Small intestine (tissue), 7 donors: ENCODE measurements at regions not wholly inside any gene's neighbourhood (a gene's known extent, or its start where the extent isn't known, plus 50 kb on each side); places are given as distances from the start of the nearest gene placed in this dataset.

ENCODE experiments used
- DNase-seq, 2 donors: peaks; one replicate each; pipeline versions ENCODE4 v3.0.0 to v3.0.0-alpha.2; 2013
- FAIRE-seq: peaks from 2 replicates; lab custom pipeline; 2012; peaks lifted over from hg19 to GRCh38; lab: Jason Lieb, UNC
- H3K27ac ChIP-seq, 3 donors: one replicate each; pipeline ENCODE4 v1.5.1; 2013; ENCODE audit warnings: low read length in 2 of 3, mild to moderate bottlenecking in 2 of 3, control low read depth in 1 of 3, inconsistent platforms in 1 of 3, low read depth in 1 of 3, moderate library complexity in 1 of 3
- H3K27me3 ChIP-seq, 3 donors: one replicate each; pipeline ENCODE4 v1.6.1; 2013; ENCODE audit warnings: low read length in 3 of 3, inconsistent platforms in 1 of 3; ENCODE audit not compliant: control insufficient read depth in 3 of 3, insufficient read depth in 3 of 3
- H3K36me3 ChIP-seq, 3 donors: one replicate each; pipeline ENCODE4 v1.6.1; 2013; ENCODE audit warnings: low read length in 3 of 3, inconsistent platforms in 1 of 3, low read depth in 1 of 3, mild to moderate bottlenecking in 1 of 3, moderate library complexity in 1 of 3; ENCODE audit not compliant: control insufficient read depth in 3 of 3, insufficient read depth in 2 of 3
- H3K4me1 ChIP-seq, 3 donors: one replicate each; pipeline ENCODE4 v1.6.1; 2013; ENCODE audit warnings: low read length in 2 of 3, inconsistent platforms in 1 of 3, low read depth in 1 of 3, mild to moderate bottlenecking in 1 of 3, moderate library complexity in 1 of 3; ENCODE audit not compliant: control insufficient read depth in 3 of 3, insufficient read depth in 2 of 3
- H3K4me3 ChIP-seq, 3 donors: one replicate each; pipeline ENCODE4 v1.5.1; 2013; ENCODE audit warnings: low read length in 3 of 3, control low read depth in 1 of 3, inconsistent platforms in 1 of 3, low read depth in 1 of 3, mild to moderate bottlenecking in 1 of 3, moderate library complexity in 1 of 3
- H3K9me3 ChIP-seq, 2 donors: one replicate each; pipeline ENCODE4 v1.6.1; 2013; ENCODE audit warnings: low read depth in 1 of 2, low read length in 1 of 2; ENCODE audit not compliant: control insufficient read depth in 2 of 2, insufficient read depth in 1 of 2
- WGBS, 3 donors: extraction: QIAGEN DNeasy Blood & Tissue Kit; methylation state at CpG; one replicate each; pipeline ENCODE4 v1.1.7; 2013; 5-methylcytosine and 5-hydroxymethylcytosine counted together
- donor health status: healthy with polysubstance abuse.
- donor health status: control.
- donor health status: control.
- donor health status: Bipolar disorder and iron deficiency.
- donor health status: healthy.

GRCh38 chr2:8573234-8573941 is 108.5 kb upstream of the ID2 start:
- DNase-seq = peak in 1 of 2 donors; percentile 76
- peaks cover 0 to 40% (median 0%) of the 10 kb centered on the region in 3 donors for H3K4me1 ChIP-seq
- H3K36me3 ChIP-seq = peaks cover 0 to 24% (median 0%) of the 10 kb centered on the region in 3 donors
- FAIRE-seq = no peak
- 85 to 87% (median 87%) methylated on average over 22 of the region's 22 CpGs for WGBS, 3 donors
- H3K9me3 ChIP-seq = no peaks in the 10 kb centered on the region
- H3K27ac ChIP-seq = peak overlapping the region in 1 of 3 donors; percentile 80
- H3K4me3 ChIP-seq = no peak overlapping the region
- H3K27me3 ChIP-seq = no peaks in the 10 kb centered on the region

GRCh38 chr2:8573942-8574195 is 108.0 kb upstream of the ID2 start:
- no peaks in the 10 kb centered on the region for H3K9me3 ChIP-seq
- no peaks in the 10 kb centered on the region for H3K27me3 ChIP-seq
- peaks cover 0 to 40% (median 0%) of the 10 kb centered on the region in 3 donors for H3K4me1 ChIP-seq
- FAIRE-seq (no peak), DNase-seq (peak in 1 of 2 donors; percentile 66)
- peak overlapping the region in 1 of 3 donors; percentile 80 for H3K27ac ChIP-seq
- peaks cover 0 to 24% (median 0%) of the 10 kb centered on the region in 3 donors for H3K36me3 ChIP-seq
- no peak overlapping the region for H3K4me3 ChIP-seq
- 79 to 96% (median 86%) methylated on average over 9 of the region's 9 CpGs for WGBS, 3 donors

- Histone ChIP-seq H3K9me3 (no peaks in the 10 kb centered on the region), H3K27ac (peak overlapping the region in 1 of 3 donors; percentile 80), H3K27me3 (no peaks in the 10 kb centered on the region), H3K36me3 (peaks cover 0 to 24% (median 0%) of the 10 kb centered on the region in 3 donors), H3K4me3 (no peak overlapping the region), H3K4me1 (peaks cover 0 to 40% (median 0%) of the 10 kb centered on the region in 3 donors)
- 67 to 92% (median 74%) methylated on average over 24 of the region's 24 CpGs for WGBS, 3 donors
- DNase-seq (peak in 1 of 2 donors; percentile 91), FAIRE-seq (no peak)
These were observed 107.4 kb upstream of the ID2 start for GRCh38 chr2:8574196-8575037.

GRCh38 chr2:8575038-8575833 is 106.6 kb upstream of the ID2 start:
- Histone ChIP-seq H3K36me3 (peaks cover 0 to 21% (median 0%) of the 10 kb centered on the region in 3 donors), H3K9me3 (no peaks in the 10 kb centered on the region), H3K27ac (peak overlapping the region in 1 of 3 donors; percentile 80), H3K4me1 (peaks cover 0 to 40% (median 0%) of the 10 kb centered on the region in 3 donors), H3K27me3 (no peaks in the 10 kb centered on the region), H3K4me3 (no peak overlapping the region)
- 55 to 85% (median 60%) methylated on average over 24 of the region's 24 CpGs for WGBS, 3 donors
- DNase-seq (no peak), FAIRE-seq (no peak)

- DNase-seq (no peak), FAIRE-seq (no peak)
- no peaks in the 10 kb centered on the region for H3K9me3 ChIP-seq
- peaks cover 0 to 47% (median 0%) of the 10 kb centered on the region in 3 donors for H3K4me1 ChIP-seq
- H3K27ac ChIP-seq = no peak overlapping the region
- H3K36me3 ChIP-seq = peaks cover 0 to 18% (median 0%) of the 10 kb centered on the region in 3 donors
- no peaks in the 10 kb centered on the region for H3K27me3 ChIP-seq
- no peak overlapping the region for H3K4me3 ChIP-seq
- WGBS, 3 donors = 68 to 89% (median 77%) methylated on average over 14 of the region's 14 CpGs
These were observed 105.9 kb upstream of the ID2 start for GRCh38 chr2:8575834-8576423.

- Histone ChIP-seq H3K27ac (no peak overlapping the region), H3K27me3 (no peaks in the 10 kb centered on the region), H3K4me1 (peaks cover 0 to 52% (median 0%) of the 10 kb centered on the region in 3 donors), H3K36me3 (peaks cover 0 to 18% (median 0%) of the 10 kb centered on the region in 3 donors), H3K4me3 (no peak overlapping the region), H3K9me3 (no peaks in the 10 kb centered on the region)
- no peak for DNase-seq
- FAIRE-seq = no peak
- 66 to 79% (median 71%) methylated on average over 12 of the region's 12 CpGs for WGBS, 3 donors
These were observed 105.2 kb upstream of the ID2 start for GRCh38 chr2:8576525-8577167.

DNA sequence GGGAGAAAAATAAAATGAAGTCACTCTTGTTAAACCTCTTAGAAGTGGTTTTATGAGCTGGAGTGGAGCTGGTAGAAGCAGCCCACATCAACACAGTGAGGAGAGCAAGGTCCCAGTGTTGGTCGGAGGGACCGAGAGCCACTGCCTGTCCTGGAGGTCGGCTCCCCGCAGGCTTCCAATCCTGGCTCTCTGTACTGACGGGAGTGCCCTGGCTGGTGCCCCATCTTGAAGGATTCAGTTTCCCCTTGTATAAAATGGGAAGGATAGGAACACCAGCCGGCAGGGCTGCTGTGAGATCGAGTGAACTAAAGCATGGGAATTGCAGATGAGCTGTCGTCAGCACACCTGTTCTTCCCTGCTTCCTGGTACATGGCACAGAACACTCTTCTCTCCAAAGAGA is 104.3 kb upstream of the ID2 start:
- WGBS, 3 donors = 92 to 93% (median 93%) methylated on average over 8 of the region's 8 CpGs
- FAIRE-seq = no peak
- no peak for DNase-seq
- Histone ChIP-seq H3K4me1 (peaks cover 0 to 51% (median 0%) of the 10 kb centered on the region in 3 donors), H3K9me3 (no peaks in the 10 kb centered on the region), H3K36me3 (peaks cover 0 to 18% (median 0%) of the 10 kb centered on the region in 3 donors), H3K4me3 (no peak overlapping the region), H3K27me3 (no peaks in the 10 kb centered on the region), H3K27ac (no peak overlapping the region)
